ENCODE measurements at regions not wholly inside any gene's neighbourhood (a gene's known extent, or its start where the extent isn't known, plus 50 kb on each side); places are given as distances from the start of the nearest gene placed in this dataset.

DNA sequence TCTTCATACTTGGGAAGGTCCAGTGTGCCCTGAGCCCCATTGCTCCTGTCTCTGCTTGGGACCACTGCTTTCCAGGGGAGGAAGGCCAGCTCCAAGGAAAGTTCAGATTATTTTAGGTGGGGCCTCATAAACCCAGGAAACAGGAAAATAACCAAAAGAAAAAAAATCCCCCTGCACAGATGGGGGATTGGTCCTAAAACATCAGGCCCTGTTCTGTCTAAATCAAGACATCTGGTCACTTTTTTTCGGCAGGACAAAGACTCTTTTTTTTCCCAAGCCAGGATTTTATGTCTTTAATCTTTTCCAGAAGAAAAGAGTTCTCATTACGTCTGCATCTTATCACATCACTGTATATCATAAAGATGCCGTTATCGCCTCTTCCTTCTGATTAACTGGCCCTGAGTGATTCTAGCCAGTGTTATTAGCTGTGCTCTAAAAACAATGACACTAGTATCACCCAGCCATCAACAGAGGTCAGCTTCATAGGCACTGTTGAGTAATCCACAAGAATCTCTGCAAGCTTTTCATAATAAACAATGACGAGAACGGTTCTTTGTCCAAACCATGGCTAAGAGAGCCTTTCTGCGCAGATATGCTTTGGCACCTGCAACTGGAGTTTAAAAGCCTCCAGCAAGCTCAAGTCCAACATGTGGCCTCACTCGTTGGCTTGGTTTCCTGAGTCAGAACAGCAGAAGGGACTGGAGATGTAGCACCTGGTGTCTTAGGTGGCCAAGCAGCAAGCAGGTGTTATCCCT lies 138.2 kb downstream of the VAPA start:
- TF ChIP-seq POLR2AphosphoS5 (IDR thresholded peaks at IDR 0.05) (peak in 2 of 3 donors; percentile 70 to 73), CTCF (IDR thresholded peaks at IDR 0.05) (no peak)
